HFFc6 (cell line): ENCODE measurements at regions not wholly inside any gene's neighbourhood (a gene's known extent, or its start where the extent isn't known, plus 50 kb on each side); places are given as distances from the start of the nearest gene placed in this dataset.

Experiments used
- DNase-seq: peaks from one replicate; pipeline ENCODE4 v3.0.0-alpha.2; 2018
- H3K27ac Mint-ChIP-seq: 2 replicates; pipeline ENCODE4 v1.8.0; 2020; ENCODE audit warnings: mild to moderate bottlenecking, mixed read lengths
- H3K27me3 Mint-ChIP-seq: 2 replicates; pipeline ENCODE4 v1.8.0; 2021; ENCODE audit warnings: mild to moderate bottlenecking, moderate library complexity, mixed read lengths; ENCODE audit not compliant: insufficient read depth
- H3K36me3 Mint-ChIP-seq: 2 replicates; pipeline ENCODE4 v1.8.0; 2021; ENCODE audit warnings: low read depth, mixed read lengths
- H3K4me1 Mint-ChIP-seq: 2 replicates; pipeline ENCODE4 v1.8.0; 2020; ENCODE audit warnings: low read depth, mixed read lengths
- H3K4me3 Mint-ChIP-seq: 2 replicates; pipeline ENCODE4 v1.8.0; 2020; ENCODE audit warnings: mild to moderate bottlenecking, moderate library complexity, mixed read lengths
- H3K9me3 Mint-ChIP-seq: 2 replicates; pipeline ENCODE4 v1.8.0; 2020; ENCODE audit warnings: mild to moderate bottlenecking, mixed read lengths
- TF ChIP-seq, protein P1 (sequence below): fragments of 200-600 bp; sonication (generic); IDR thresholded peaks from 2 replicates; pipeline ENCODE4 v1.5.0; 2021; ENCODE audit warnings: antibody characterized with exemption, mild to moderate bottlenecking

DNA sequence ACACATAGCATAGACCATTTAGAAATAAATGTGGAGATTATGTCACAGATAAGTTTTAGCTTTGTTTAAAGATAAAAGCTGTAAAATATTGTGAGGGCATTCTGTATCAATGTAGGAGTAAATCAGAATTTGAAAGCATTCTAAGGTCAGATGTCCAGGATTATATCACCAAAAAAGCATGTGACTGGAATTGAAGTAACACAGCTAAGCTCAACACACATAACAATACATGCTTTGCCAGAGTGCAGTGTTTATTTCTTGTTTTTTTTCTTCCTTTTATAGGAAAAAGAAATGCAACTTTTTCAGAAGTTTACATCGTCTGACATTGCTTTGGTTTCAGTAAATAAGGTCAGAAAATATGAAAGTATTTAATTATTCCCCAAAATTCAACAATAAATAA is 183.4 kb downstream of the HTR7 start:
- Mint-ChIP-seq H3K9me3 (peaks cover 7% of the 10 kb centered on the region; the same call in 1 of the 2 replicates), H3K36me3 (no peaks in the 10 kb centered on the region), H3K4me3 (no peak overlapping the region), H3K27me3 (peaks cover 3% of the 10 kb centered on the region), H3K27ac (peak overlapping the region; percentile 55; the same call in 1 of the 2 replicates), H3K4me1 (peaks cover 16% of the 10 kb centered on the region)
- TF ChIP-seq, protein P1, sequence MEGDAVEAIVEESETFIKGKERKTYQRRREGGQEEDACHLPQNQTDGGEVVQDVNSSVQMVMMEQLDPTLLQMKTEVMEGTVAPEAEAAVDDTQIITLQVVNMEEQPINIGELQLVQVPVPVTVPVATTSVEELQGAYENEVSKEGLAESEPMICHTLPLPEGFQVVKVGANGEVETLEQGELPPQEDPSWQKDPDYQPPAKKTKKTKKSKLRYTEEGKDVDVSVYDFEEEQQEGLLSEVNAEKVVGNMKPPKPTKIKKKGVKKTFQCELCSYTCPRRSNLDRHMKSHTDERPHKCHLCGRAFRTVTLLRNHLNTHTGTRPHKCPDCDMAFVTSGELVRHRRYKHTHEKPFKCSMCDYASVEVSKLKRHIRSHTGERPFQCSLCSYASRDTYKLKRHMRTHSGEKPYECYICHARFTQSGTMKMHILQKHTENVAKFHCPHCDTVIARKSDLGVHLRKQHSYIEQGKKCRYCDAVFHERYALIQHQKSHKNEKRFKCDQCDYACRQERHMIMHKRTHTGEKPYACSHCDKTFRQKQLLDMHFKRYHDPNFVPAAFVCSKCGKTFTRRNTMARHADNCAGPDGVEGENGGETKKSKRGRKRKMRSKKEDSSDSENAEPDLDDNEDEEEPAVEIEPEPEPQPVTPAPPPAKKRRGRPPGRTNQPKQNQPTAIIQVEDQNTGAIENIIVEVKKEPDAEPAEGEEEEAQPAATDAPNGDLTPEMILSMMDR = no peak
- DNase-seq = no peak

DNA sequence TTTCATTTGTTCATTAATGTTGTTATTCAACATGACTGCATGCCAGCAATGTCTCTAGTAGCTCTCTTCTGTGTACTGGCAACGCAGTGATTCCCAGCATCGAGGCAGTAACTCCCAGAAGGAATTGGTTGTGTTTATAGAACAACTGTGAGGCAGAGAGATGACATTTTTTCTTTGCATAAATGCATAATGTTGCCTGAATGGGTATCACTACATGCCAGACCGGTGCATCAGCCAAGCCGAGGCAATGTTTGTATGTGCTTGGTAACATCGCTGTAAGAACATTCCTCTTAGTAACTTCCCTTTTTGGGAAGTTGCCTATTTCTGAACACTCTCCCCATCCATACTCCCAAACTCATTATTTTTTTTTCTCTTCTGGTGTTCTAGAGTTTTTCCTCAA is 182.9 kb downstream of the HTR7 start:
- Mint-ChIP-seq H3K36me3 (no peaks in the 10 kb centered on the region), H3K9me3 (peaks cover 7% of the 10 kb centered on the region; the same call in 1 of the 2 replicates), H3K4me1 (peaks cover 16% of the 10 kb centered on the region), H3K27me3 (peaks cover 3% of the 10 kb centered on the region), H3K27ac (peak overlapping the region; percentile 55; the same call in 1 of the 2 replicates), H3K4me3 (no peak overlapping the region)
- TF ChIP-seq, protein P1 = no peak
- DNase-seq = peak; percentile 91

DNA sequence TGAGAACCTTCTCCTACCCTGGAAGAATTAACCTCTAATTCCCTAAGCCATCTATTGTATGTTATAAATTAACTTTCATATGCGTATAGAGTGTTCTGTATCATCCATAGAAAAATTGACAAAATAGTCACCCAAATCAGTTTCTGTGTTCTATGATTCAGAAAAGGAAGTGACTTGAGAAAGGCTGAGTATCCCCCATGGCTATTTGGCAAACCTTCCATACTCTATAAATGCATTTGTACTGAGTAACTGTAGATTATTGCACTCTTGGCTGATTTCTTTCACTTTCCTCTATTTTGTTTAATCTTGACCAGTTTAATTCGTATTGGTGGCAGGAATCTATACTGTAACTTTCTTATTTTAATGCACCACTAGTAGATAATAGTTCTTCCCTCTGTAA is 182.2 kb downstream of the HTR7 start:
- DNase-seq = peak; percentile 36
- Mint-ChIP-seq H3K27me3 (peaks cover 3% of the 10 kb centered on the region), H3K4me3 (no peak overlapping the region), H3K9me3 (peaks cover 4% of the 10 kb centered on the region; the same call in 1 of the 2 replicates), H3K4me1 (peaks cover 16% of the 10 kb centered on the region), H3K36me3 (no peaks in the 10 kb centered on the region), H3K27ac (no peak overlapping the region; the same call in 1 of the 2 replicates)
- TF ChIP-seq, protein P1 = no peak
